Aorta (tissue), 5 donors: ENCODE measurements at regions not wholly inside any gene's neighbourhood (a gene's known extent, or its start where the extent isn't known, plus 50 kb on each side); places are given as distances from the start of the nearest gene placed in this dataset.

ENCODE experiments used
- ATAC-seq: fragments of 200-7000 bp; cut with Tn5 transposase; one replicate; pipeline ENCODE4 v1.9.1; 2022; ENCODE audit warnings: moderate library complexity; ENCODE audit not compliant: low FRiP score
- DNase-seq, 2 donors: peaks; one replicate each; pipeline ENCODE4 v3.0.0-alpha.2; 2020
- H3K27ac ChIP-seq, 2 donors: one replicate each; pipeline ENCODE4 v1.5.1; 2013; ENCODE audit warnings: low read length in 2 of 2, mild to moderate bottlenecking in 2 of 2, moderate library complexity in 2 of 2, control low read depth in 1 of 2, inconsistent platforms in 1 of 2, low read depth in 1 of 2
- H3K27me3 ChIP-seq, 2 donors: one replicate each; pipeline ENCODE4 v1.6.1; 2013; ENCODE audit warnings: control low read depth in 1 of 2, low read length in 1 of 2, mild to moderate bottlenecking in 1 of 2, moderate library complexity in 1 of 2; ENCODE audit not compliant: insufficient read depth in 2 of 2, control insufficient read depth in 1 of 2
- H3K36me3 ChIP-seq, 2 donors: one replicate each; pipeline ENCODE4 v1.6.1; 2013; ENCODE audit warnings: control low read depth in 1 of 2, low read length in 1 of 2, mild to moderate bottlenecking in 1 of 2; ENCODE audit not compliant: insufficient read depth in 2 of 2, control insufficient read depth in 1 of 2
- H3K4me1 ChIP-seq, 2 donors: one replicate each; pipeline ENCODE4 v1.6.1; 2013; ENCODE audit warnings: low read length in 2 of 2, control low read depth in 1 of 2, mild to moderate bottlenecking in 1 of 2, moderate library complexity in 1 of 2; ENCODE audit not compliant: insufficient read depth in 2 of 2, control insufficient read depth in 1 of 2
- H3K4me3 ChIP-seq, 2 donors: one replicate each; pipeline ENCODE4 v1.5.1; 2013; ENCODE audit warnings: low read length in 2 of 2, control low read depth in 1 of 2, mild to moderate bottlenecking in 1 of 2
- H3K9me3 ChIP-seq: one replicate; pipeline ENCODE4 v1.6.1; 2013; ENCODE audit warnings: mild to moderate bottlenecking, low read length; ENCODE audit not compliant: control insufficient read depth
- WGBS, 2 donors: extraction: QIAGEN DNeasy Blood & Tissue Kit; methylation state at CpG; one replicate each; pipeline ENCODE4 v1.1.7; 2013; 5-methylcytosine and 5-hydroxymethylcytosine counted together
- intact Hi-C, 2 donors: fragments of 100-400 bp; cut with DNase I; formaldehyde crosslinking; loops; one replicate each; pipeline versions ENCODE4 v1.14.2 to v1.15.0; 2022
- donor health status: healthy with polysubstance abuse.
- donor health status: Bipolar disorder and iron deficiency.
- donor health status: DM: no; HTN: no; CAD: no.
- donor health status: DM: no; HTN: no; CAD: no.
- donor health status: DM: yes; HTN: yes; CAD: no.

- no peaks in the 10 kb centered on the region for H3K9me3 ChIP-seq
Observed at GRCh38 chr12:125451408-125451807, 386.2 kb downstream of the AACS start.

GRCh38 chr12:125453751-125454150 lies 388.5 kb downstream of the AACS start:
- H3K4me1 ChIP-seq, result no peaks in the 10 kb centered on the region
- no peak overlapping the region for H3K4me3 ChIP-seq
- no peak for DNase-seq
- intact Hi-C loops, result no loop called here
- H3K27me3 ChIP-seq, result no peaks in the 10 kb centered on the region
- H3K9me3 ChIP-seq, result no peaks in the 10 kb centered on the region
- H3K27ac ChIP-seq, result no peak overlapping the region
- WGBS, 2 donors, result 41 to 47% methylated on average over 4 of the region's 4 CpGs
- no peak for ATAC-seq
- H3K36me3 ChIP-seq, result no peaks in the 10 kb centered on the region

More at GRCh38 chr12:125451408-125451807, 386.2 kb downstream of the AACS start:
- DNase-seq (no peak), ATAC-seq (no peak)
- H3K36me3 ChIP-seq, result no peaks in the 10 kb centered on the region
- no peak overlapping the region for H3K27ac ChIP-seq
- H3K4me3 ChIP-seq, result no peak overlapping the region
- 34 to 52% methylated on average over 2 of the region's 2 CpGs for WGBS, 2 donors
- intact Hi-C loops, result no loop called here
- H3K4me1 ChIP-seq, result no peaks in the 10 kb centered on the region
- H3K27me3 ChIP-seq, result no peaks in the 10 kb centered on the region

GRCh38 chr12:125454291-125454690 lies 389.1 kb downstream of the AACS start:
- Histone ChIP-seq H3K4me1 (no peaks in the 10 kb centered on the region), H3K36me3 (no peaks in the 10 kb centered on the region), H3K27ac (no peak overlapping the region), H3K4me3 (no peak overlapping the region), H3K27me3 (no peaks in the 10 kb centered on the region), H3K9me3 (no peaks in the 10 kb centered on the region)
- ATAC-seq, result no peak
- intact Hi-C loops, result no loop called here
- WGBS, 2 donors, result 64 to 87% methylated on average over 3 of the region's 3 CpGs
- no peak for DNase-seq

GRCh38 chr12:125454786-125455480 lies 389.7 kb downstream of the AACS start:
- no peak overlapping the region for H3K4me3 ChIP-seq
- no peaks in the 10 kb centered on the region for H3K9me3 ChIP-seq
- H3K36me3 ChIP-seq, result no peaks in the 10 kb centered on the region
- 35 to 45% methylated on average over 8 of the region's 8 CpGs for WGBS, 2 donors
- H3K27ac ChIP-seq, result no peak overlapping the region
- no peak for DNase-seq
- H3K27me3 ChIP-seq, result no peaks in the 10 kb centered on the region
- no peak for ATAC-seq
- H3K4me1 ChIP-seq, result no peaks in the 10 kb centered on the region
- intact Hi-C loops, result no loop called here

- H3K27ac ChIP-seq, result no peak overlapping the region
- ATAC-seq (no peak), DNase-seq (no peak)
- WGBS, 2 donors, result 65 to 69% methylated on average over 4 of the region's 4 CpGs
- H3K36me3 ChIP-seq, result no peaks in the 10 kb centered on the region
- no peak overlapping the region for H3K4me3 ChIP-seq
- H3K4me1 ChIP-seq, result no peaks in the 10 kb centered on the region
- no peaks in the 10 kb centered on the region for H3K27me3 ChIP-seq
- H3K9me3 ChIP-seq, result no peaks in the 10 kb centered on the region
- intact Hi-C loops, result no loop called here
Observed at GRCh38 chr12:125455556-125455955, 390.3 kb downstream of the AACS start.

GRCh38 chr12:125458552-125459268 lies 393.5 kb downstream of the AACS start:
- WGBS, 2 donors, result 62 to 67% methylated on average over 11 of the region's 11 CpGs
- ATAC-seq, result no peak
- intact Hi-C loops, result no loop called here

GRCh38 chr12:125461831-125462230 lies 396.6 kb downstream of the AACS start:
- intact Hi-C loops, result no loop called here
- H3K9me3 ChIP-seq, result peaks cover 2% of the 10 kb centered on the region
- WGBS, 2 donors, result 88 to 89% methylated on average over 5 of the region's 5 CpGs
- H3K27me3 ChIP-seq, result no peaks in the 10 kb centered on the region
- no peaks in the 10 kb centered on the region for H3K4me1 ChIP-seq
- no peaks in the 10 kb centered on the region for H3K36me3 ChIP-seq
- H3K27ac ChIP-seq, result no peak overlapping the region
- ATAC-seq (no peak), DNase-seq (no peak)
- H3K4me3 ChIP-seq, result no peak overlapping the region

More at GRCh38 chr12:125458552-125459268, 393.5 kb downstream of the AACS start:
- H3K36me3 ChIP-seq, result no peaks in the 10 kb centered on the region
- H3K4me1 ChIP-seq, result no peaks in the 10 kb centered on the region
- H3K27ac ChIP-seq, result no peak overlapping the region
- no peaks in the 10 kb centered on the region for H3K27me3 ChIP-seq
- DNase-seq, result no peak
- H3K4me3 ChIP-seq, result no peak overlapping the region
- H3K9me3 ChIP-seq, result no peaks in the 10 kb centered on the region

GRCh38 chr12:125463386-125463785 lies 398.2 kb downstream of the AACS start:
- H3K4me1 ChIP-seq, result no peaks in the 10 kb centered on the region
- no peak for ATAC-seq
- H3K27ac ChIP-seq, result no peak overlapping the region
- intact Hi-C loops, result no loop called here
- H3K4me3 ChIP-seq, result no peak overlapping the region
- no peak for DNase-seq
- no peaks in the 10 kb centered on the region for H3K27me3 ChIP-seq
- no peaks in the 10 kb centered on the region for H3K36me3 ChIP-seq
- H3K9me3 ChIP-seq, result peaks cover 2% of the 10 kb centered on the region
- WGBS, 2 donors, result 73 to 75% methylated on average over 2 of the region's 2 CpGs

GRCh38 chr12:125467363-125467762 lies 402.1 kb downstream of the AACS start:
- 81 to 92% methylated on average over 1 of the region's 1 CpG for WGBS, 2 donors
- H3K4me1 ChIP-seq, result no peaks in the 10 kb centered on the region
- no peak for DNase-seq
- ATAC-seq, result no peak
- H3K36me3 ChIP-seq, result no peaks in the 10 kb centered on the region
- H3K9me3 ChIP-seq, result peaks cover 2% of the 10 kb centered on the region
- intact Hi-C loops, result no loop called here
- no peak overlapping the region for H3K27ac ChIP-seq
- H3K4me3 ChIP-seq, result no peak overlapping the region
- H3K27me3 ChIP-seq, result no peaks in the 10 kb centered on the region
